ENCODE measurements at regions not wholly inside any gene's neighbourhood (a gene's known extent, or its start where the extent isn't known, plus 50 kb on each side); places are given as distances from the start of the nearest gene placed in this dataset.

GRCh38 chr4:83809581-83809980 lies 273.7 kb downstream of the GPAT3 start:
- H3K9me3 Mint-ChIP-seq, result no peaks in the 10 kb centered on the region
- no peaks in the 10 kb centered on the region for H3K36me3 ChIP-seq (ENCODE audit: insufficient read depth)
- peaks cover 5% of the 10 kb centered on the region; the same call in 1 of the 2 replicates for H3K9me2 ChIP-seq (ENCODE audit: insufficient read depth)
- no peaks in the 10 kb centered on the region for H3K27me3 Mint-ChIP-seq (ENCODE audit: insufficient read depth, low read depth, poor library complexity)
- H3F3A ChIP-seq (replicated peaks; ENCODE audit: low read depth), result no peaks in the 10 kb centered on the region
- no peak overlapping the region for H3K4me3 Mint-ChIP-seq
- no peaks in the 10 kb centered on the region for H3K27me3 ChIP-seq (ENCODE audit: insufficient read depth)
- no peaks in the 10 kb centered on the region for H3K4me1 ChIP-seq (ENCODE audit: insufficient read depth)
- no peak overlapping the region for H3K27ac ChIP-seq (ENCODE audit: low read depth)
- H4K20me1 ChIP-seq (replicated peaks; ENCODE audit: insufficient read depth), result no peaks in the 10 kb centered on the region
- no peak overlapping the region for H3K4me2 ChIP-seq
- no peak overlapping the region for H3K27ac Mint-ChIP-seq
- H3K36me3 Mint-ChIP-seq (ENCODE audit: low read depth), result no peaks in the 10 kb centered on the region
- ATAC-seq (no peak), DNase-seq (ENCODE audit: low spot score) (no peak)
- H3K4me1 Mint-ChIP-seq, result no peaks in the 10 kb centered on the region
- no peak overlapping the region for H2AFZ ChIP-seq
- TF ChIP-seq ZNF114 (CRISPR knock-in tag; IDR thresholded peaks at IDR 0.05) (no peak), CREB1 (CRISPR knock-in tag; IDR thresholded peaks at IDR 0.05; ENCODE audit: low read depth) (no peak), ZNF331 (CRISPR knock-in tag; IDR thresholded peaks at IDR 0.05; ENCODE audit: low read depth) (no peak), STAT1 (IDR thresholded peaks at IDR 0.05; ENCODE audit: unreplicated experiment) (no peak), POLR2AphosphoS5 (IDR thresholded peaks at IDR 0.05; ENCODE audit: low read depth) (no peak), EZH2 (IDR thresholded peaks at IDR 0.05; ENCODE audit: low read depth, unreplicated experiment) (no peak), JUNB (IDR thresholded peaks at IDR 0.05; ENCODE audit: unreplicated experiment) (no peak), ZNF462 (CRISPR knock-in tag; IDR thresholded peaks at IDR 0.05) (no peak), CTCF (conservative IDR thresholded peaks at IDR 0.05; ENCODE audit: low read depth in 2 of 2) (no peak), ETS1 (IDR thresholded peaks at IDR 0.05) (no peak), NANOG (IDR thresholded peaks at IDR 0.05; ENCODE audit: borderline replicate concordance) (no peak), REST (IDR thresholded peaks at IDR 0.05; ENCODE audit: unreplicated experiment) (no peak), EZH2phosphoT487 (IDR thresholded peaks at IDR 0.05; ENCODE audit: unreplicated experiment) (no peak)
- no peaks in the 10 kb centered on the region for H3K79me2 ChIP-seq (replicated peaks; ENCODE audit: insufficient read depth)
- no peak overlapping the region for H3K4me3 ChIP-seq

All from GM23338 (cell line).